ENCODE measurements at regions not wholly inside any gene's neighbourhood (a gene's known extent, or its start where the extent isn't known, plus 50 kb on each side); places are given as distances from the start of the nearest gene placed in this dataset.

DNA sequence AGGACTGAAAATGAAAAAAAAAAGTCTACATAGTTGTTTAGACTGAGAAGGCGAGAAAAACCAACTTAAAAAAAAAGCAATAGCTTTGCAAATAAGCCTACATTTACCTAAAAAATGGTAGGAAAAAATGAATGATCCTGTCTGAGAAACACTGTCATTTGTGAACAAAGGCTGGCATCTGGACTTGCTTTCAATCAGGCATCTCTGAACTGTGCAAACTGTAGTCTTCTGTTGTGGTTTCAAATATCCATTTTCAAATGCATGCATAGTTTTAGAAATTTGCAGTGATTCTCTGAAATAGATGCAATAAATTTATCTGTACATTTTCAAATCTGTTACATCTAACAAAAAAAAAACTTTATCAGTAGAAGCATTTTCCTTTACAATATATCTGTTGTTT, 106.1 kb upstream of the LUZP2 start:
- TF ChIP-seq, protein P1, sequence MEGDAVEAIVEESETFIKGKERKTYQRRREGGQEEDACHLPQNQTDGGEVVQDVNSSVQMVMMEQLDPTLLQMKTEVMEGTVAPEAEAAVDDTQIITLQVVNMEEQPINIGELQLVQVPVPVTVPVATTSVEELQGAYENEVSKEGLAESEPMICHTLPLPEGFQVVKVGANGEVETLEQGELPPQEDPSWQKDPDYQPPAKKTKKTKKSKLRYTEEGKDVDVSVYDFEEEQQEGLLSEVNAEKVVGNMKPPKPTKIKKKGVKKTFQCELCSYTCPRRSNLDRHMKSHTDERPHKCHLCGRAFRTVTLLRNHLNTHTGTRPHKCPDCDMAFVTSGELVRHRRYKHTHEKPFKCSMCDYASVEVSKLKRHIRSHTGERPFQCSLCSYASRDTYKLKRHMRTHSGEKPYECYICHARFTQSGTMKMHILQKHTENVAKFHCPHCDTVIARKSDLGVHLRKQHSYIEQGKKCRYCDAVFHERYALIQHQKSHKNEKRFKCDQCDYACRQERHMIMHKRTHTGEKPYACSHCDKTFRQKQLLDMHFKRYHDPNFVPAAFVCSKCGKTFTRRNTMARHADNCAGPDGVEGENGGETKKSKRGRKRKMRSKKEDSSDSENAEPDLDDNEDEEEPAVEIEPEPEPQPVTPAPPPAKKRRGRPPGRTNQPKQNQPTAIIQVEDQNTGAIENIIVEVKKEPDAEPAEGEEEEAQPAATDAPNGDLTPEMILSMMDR (conservative IDR thresholded peaks at IDR 0.05), result no peak
- no peak for TF ChIP-seq EZH2 (IDR thresholded peaks at IDR 0.05; ENCODE audit: low read depth)

Measured in PC-9 (cell line).